K562 (cell line): ENCODE measurements at regions not wholly inside any gene's neighbourhood (a gene's known extent, or its start where the extent isn't known, plus 50 kb on each side); places are given as distances from the start of the nearest gene placed in this dataset.

Source experiments
- EP300 ChIP-seq: IDR thresholded peaks from 2 replicates; pipeline ENCODE4 v1.6.1; 2012; ENCODE audit warnings: low read length, improper control_type of control experiment
- MYNN ChIP-seq, 2 experiments: sonication (generic); formaldehyde crosslinking in 1 of 2; IDR thresholded peaks; 2 replicates each; pipeline versions ENCODE4 v1.5.0 to v1.6.1; 2016 to 2020; ENCODE audit warnings: antibody characterized with exemption in 1 of 2, missing genetic modification reagents in 1 of 2
- PCBP2 ChIP-seq: fragments of 200-400 bp; formaldehyde crosslinking; IDR thresholded peaks from 2 replicates; pipeline ENCODE4 v1.6.1; 2018; ENCODE audit warnings: low read length, low read depth, mild to moderate bottlenecking, moderate library complexity; ENCODE audit not compliant: poor library complexity, severe bottlenecking
- RAD21 ChIP-seq, 2 experiments: fragments of 250-450 bp in 1 of 2; fragments of 450-650 bp in 1 of 2; sonication (Bioruptor Pico) in 1 of 2; formaldehyde crosslinking in 1 of 2; IDR thresholded peaks in 1 of 2; conservative IDR thresholded peaks in 1 of 2; 2 replicates each; pipeline versions ENCODE4 v1.4.0 to v1.8.0; 2020 to 2022; ENCODE audit warnings: mild to moderate bottlenecking in 2 of 2, moderate library complexity in 1 of 2
- TBL1XR1 ChIP-seq, 2 experiments: IDR thresholded peaks; 2 replicates each; pipeline ENCODE4 v1.6.1; 2012; ENCODE audit warnings: improper control_type of control experiment in 2 of 2, low read length in 2 of 2, mild to moderate bottlenecking in 1 of 2

- TF ChIP-seq TBL1XR1 (IDR thresholded peaks at IDR 0.05; ENCODE audit: low read length in 2 of 2) (no peak), EP300 (no peak), PCBP2 (no peak), RAD21 (CRISPR knock-in tag; conservative IDR thresholded peaks at IDR 0.05 in 1 of 2, IDR thresholded peaks at IDR 0.05 in 1 of 2) (no peak), MYNN (IDR thresholded peaks at IDR 0.05) (no peak), MYNN (CRISPR knock-in tag; IDR thresholded peaks at IDR 0.05) (no peak)
Observed at GRCh38 chr9:89864731-89865130, 259.9 kb downstream of the GADD45G start.
